ES-I3 (cell line): ENCODE measurements at regions not wholly inside any gene's neighbourhood (a gene's known extent, or its start where the extent isn't known, plus 50 kb on each side); places are given as distances from the start of the nearest gene placed in this dataset.
"Not testable (repeated sequence)": the region's sequence is repeated elsewhere in the genome, so short reads cannot be mapped to it uniquely, and the experiment has no call there.

ENCODE experiments used
- H3K36me3 ChIP-seq: 2 replicates; pipeline ENCODE4 v1.6.1; 2013; ENCODE audit warnings: mild to moderate bottlenecking, low read length, control low read depth, moderate library complexity; ENCODE audit not compliant: insufficient read depth
- H3K4me1 ChIP-seq: 2 replicates; pipeline ENCODE4 v1.6.1; 2013; ENCODE audit warnings: mild to moderate bottlenecking, control low read depth, low read length; ENCODE audit not compliant: insufficient read depth
- H3K9ac ChIP-seq: 2 replicates; pipeline ENCODE4 v1.6.1; 2013; ENCODE audit warnings: low read depth, mild to moderate bottlenecking, low read length, moderate library complexity
- H3K9me3 ChIP-seq: 2 replicates; pipeline ENCODE4 v1.6.1; 2013; ENCODE audit warnings: mild to moderate bottlenecking, low read length, moderate library complexity; ENCODE audit not compliant: control insufficient read depth, insufficient read depth

DNA sequence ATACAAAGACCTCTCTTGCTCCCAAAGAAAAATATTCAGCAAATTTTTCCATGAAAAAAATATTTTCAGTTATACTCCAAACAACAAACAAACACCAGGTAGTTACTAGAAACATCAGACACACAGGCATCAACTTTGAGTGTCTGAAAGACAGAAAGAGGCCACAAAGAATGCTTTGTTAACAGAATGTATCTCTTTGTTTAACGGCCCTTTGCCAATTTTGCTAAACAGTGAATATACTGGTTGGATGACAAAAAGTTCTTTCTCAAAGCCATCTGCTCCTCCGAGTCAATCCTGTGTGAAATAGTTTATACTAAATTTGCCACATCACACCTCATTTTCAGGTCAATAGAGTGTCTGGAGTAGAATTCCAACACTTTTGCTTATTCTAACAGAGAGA is 216.7 kb upstream of the PHF14 start:
- H3K9me3 ChIP-seq = peaks cover 21% of the 10 kb centered on the region
- no peak overlapping the region for H3K9ac ChIP-seq
- H3K36me3 ChIP-seq = no peaks in the 10 kb centered on the region
- H3K4me1 ChIP-seq = no peaks in the 10 kb centered on the region

DNA sequence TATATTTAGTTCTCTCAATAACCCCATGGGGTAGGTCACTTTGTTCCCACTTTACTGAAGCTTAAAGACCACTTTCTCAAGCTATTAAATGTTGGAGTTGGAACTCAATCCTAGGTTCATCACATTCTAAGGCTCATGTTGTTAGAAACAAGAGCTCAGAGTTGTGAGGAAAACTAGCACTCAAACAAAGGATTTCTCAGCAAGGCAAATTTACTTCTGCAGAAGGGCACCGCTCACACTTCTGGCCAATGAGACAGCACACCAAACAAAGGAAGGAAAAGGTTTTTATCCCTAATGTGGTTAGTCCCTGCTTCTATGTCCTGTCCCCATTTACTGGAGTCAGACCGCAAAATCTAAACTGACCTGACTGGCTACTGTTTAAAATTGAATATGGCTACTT is 214.6 kb upstream of the PHF14 start:
- no peak overlapping the region for H3K9ac ChIP-seq
- H3K9me3 ChIP-seq = peaks cover 21% of the 10 kb centered on the region
- no peaks in the 10 kb centered on the region for H3K4me1 ChIP-seq
- H3K36me3 ChIP-seq = no peaks in the 10 kb centered on the region

DNA sequence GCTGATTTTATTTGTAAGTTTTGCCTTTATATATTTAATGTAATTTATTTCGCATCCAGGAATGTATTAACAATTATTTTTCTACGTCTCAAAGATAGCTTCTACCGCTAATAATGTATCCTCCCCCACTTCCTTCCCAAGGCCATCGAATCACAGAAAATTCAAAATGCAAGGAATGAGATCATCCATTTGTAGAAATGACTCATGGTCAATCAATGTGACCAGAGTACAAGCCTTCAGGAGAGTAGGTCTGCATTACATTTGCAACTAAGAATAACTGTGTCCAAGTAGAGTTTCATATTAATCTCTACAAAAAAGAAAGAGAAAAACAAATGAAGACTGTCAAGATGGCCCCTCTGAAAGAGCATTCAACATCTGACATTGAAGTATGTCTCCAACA is 205.9 kb upstream of the PHF14 start:
- H3K9ac ChIP-seq = no peak overlapping the region
- H3K4me1 ChIP-seq = no peaks in the 10 kb centered on the region; the same call in 1 of the 2 replicates
- no peaks in the 10 kb centered on the region for H3K9me3 ChIP-seq
- no peaks in the 10 kb centered on the region for H3K36me3 ChIP-seq

DNA sequence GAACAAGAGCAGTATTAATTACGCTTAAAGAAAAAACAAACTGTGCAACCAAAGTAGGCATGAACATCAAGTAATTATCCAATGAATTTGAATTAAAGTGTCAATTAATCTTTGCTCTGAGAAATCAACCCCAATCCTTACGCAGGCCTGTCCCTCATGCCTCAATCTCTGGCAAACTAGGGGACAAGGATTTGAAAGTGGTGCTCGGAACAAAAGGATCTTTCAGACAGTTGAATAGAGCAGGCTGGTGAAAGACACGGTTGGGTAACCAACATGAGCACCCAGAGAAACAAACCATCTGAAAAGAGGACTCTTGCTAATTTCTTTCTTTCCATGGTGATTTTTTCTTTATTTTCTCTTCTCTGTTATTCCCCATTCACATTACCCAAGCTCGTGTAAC is 203.5 kb upstream of the PHF14 start:
- Histone ChIP-seq H3K36me3 (no peaks in the 10 kb centered on the region), H3K9me3 (no peaks in the 10 kb centered on the region), H3K9ac (no peak overlapping the region), H3K4me1 (no peaks in the 10 kb centered on the region; the same call in 1 of the 2 replicates)

DNA sequence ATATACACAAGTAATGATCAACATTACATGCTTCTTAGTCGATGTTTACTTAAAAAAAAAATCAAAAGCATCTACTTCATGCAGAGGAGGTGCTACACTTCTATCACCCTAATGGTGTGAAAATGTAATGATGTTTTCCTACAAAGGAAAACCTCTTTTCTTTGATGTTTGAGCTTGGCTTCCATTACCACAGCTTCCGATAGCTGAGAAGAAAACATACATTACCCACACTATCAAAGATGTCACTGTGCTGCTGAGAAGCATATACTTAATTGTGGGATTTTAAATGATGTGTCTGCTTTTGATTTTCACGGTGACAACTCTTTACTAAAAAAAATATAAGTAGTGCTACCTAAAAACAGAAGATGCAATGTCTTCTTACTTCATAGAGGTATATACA is 200.2 kb upstream of the PHF14 start:
- H3K9ac ChIP-seq = no peak overlapping the region
- H3K36me3 ChIP-seq = no peaks in the 10 kb centered on the region
- no peaks in the 10 kb centered on the region; the same call in 1 of the 2 replicates for H3K4me1 ChIP-seq
- no peaks in the 10 kb centered on the region for H3K9me3 ChIP-seq

DNA sequence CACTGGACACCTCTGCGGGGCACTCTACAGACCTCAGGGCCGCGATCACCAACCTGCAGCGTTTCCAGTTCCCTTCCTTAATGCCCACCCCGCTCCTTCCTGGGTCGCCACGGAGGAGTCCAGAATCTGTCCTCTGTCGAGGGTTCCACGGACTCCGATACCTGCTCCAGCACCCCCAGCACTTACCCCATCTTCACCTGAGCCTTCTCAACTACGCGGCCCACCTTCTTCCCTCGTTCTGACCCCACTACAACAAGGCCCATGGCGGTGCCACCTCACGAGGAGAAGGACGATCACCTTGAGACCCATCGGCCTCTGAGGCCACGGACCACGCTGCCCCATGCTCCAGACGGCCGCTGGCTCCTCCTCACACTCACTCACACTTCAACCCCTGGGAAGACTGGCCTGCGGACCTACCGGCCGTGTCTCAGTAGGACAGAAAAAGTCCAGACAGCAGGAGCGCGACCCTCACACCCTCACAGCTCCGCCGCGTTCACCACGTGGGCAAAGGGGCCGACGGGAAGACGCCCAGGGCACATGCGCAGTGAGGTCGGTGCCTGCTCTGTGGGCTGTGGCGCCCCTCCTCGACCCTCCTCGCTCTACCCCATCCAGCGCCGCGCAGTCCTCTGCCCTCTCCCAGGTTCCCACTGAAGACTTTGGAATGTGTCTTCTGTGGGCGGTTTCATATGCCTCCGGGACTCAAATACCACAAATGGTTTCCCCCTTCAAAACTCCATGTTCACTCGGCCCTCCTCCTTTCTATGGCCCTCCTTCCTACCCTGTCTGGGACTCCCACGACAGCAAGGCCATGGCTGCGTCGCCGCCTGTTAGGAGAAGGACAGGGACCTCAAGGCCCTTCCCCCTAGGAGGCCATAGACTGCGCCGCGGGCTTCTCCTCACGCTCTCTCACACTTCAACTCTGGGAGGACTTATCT is 193.9 kb upstream of the PHF14 start:
- no peaks in the 10 kb centered on the region; the same call in 1 of the 2 replicates for H3K4me1 ChIP-seq
- H3K9me3 ChIP-seq = no peaks in the 10 kb centered on the region
- no peaks in the 10 kb centered on the region for H3K36me3 ChIP-seq
- H3K9ac ChIP-seq = no peak overlapping the region

DNA sequence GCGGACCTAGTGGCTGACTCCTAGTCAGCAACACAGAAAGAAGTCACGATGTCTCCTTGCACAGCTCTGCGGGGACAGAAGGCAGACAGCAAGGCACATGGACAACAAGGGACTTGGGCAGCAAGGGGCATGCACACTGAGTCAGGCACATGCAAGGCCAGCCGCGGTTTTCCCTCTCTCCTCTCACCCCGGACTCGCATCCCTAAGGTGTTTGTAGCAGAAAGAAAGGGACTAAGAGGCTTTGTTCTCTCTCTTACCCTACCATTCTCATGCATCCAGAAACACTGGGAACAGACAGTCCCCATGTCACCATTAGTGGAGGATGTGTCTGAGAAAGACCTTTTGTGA is 193.3 kb upstream of the PHF14 start:
- H3K4me1 ChIP-seq = no peaks in the 10 kb centered on the region; the same call in 1 of the 2 replicates

DNA sequence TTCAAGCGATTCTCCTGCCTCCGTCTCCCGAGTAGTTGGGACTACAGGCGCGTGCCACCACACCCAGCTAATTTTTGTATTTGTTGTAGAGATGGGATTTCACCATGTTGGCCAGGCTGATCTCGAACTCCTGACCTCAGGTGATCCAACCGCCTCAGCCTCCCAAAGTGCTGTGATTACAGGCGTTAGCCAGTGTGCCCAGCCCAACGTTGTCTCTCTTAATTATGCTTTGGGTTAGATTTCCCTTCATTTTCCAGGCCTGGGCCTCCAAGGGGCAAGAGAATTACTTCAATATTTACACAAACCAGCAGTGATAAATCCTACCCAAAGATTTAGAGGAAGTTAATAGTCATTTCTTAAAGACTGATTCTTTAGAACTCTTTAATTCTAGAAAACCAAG is 186.7 kb upstream of the PHF14 start:
- H3K4me1 ChIP-seq, H3K36me3 ChIP-seq, H3K9me3 ChIP-seq, H3K9ac ChIP-seq: not testable (repeated sequence)

More for the DNA sequence above, 193.3 kb upstream of the PHF14 start:
- no peaks in the 10 kb centered on the region for H3K36me3 ChIP-seq
- no peaks in the 10 kb centered on the region for H3K9me3 ChIP-seq
- H3K9ac ChIP-seq = no peak overlapping the region

DNA sequence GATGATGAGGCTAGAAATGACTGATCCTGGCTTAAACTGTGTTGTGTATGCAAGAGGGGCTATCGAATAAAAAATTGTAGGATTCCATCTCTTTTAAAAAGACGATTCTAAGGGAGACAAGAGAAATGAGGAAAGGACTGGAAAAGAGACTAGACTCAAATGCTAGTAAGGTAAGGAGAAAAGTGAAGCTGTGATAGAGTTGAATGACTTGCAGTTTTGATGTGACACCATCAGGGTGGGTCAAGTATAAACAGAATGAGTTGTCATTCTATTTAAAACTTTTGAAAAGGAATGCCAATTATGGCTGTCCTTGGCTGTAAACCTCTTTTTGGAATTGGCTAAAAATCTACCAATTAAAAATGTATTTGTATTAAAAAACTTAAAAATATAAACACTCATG is 184.5 kb upstream of the PHF14 start:
- Histone ChIP-seq H3K36me3 (no peaks in the 10 kb centered on the region), H3K4me1 (no peaks in the 10 kb centered on the region), H3K9me3 (no peaks in the 10 kb centered on the region), H3K9ac (no peak overlapping the region)

DNA sequence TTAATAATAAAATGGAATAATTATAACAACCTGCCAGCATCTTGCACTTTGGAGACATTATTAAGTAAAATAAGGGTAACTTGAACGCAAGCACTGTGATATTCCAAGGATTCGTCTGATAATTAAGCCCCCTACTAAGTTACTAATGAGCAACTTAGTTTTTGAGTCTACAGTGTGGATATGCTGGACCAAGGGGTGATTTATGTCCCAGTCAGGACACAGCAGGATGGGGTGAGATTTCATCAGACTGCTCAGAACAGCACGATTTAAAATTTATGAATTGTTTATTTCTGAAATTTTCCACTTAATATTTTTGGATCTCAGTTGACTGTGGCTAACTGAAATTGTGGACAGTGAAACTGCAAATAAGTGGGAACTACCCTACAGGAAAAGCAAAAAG is 182.8 kb upstream of the PHF14 start:
- Histone ChIP-seq H3K36me3 (no peaks in the 10 kb centered on the region), H3K9me3 (no peaks in the 10 kb centered on the region), H3K4me1 (no peaks in the 10 kb centered on the region), H3K9ac (no peak overlapping the region)

DNA sequence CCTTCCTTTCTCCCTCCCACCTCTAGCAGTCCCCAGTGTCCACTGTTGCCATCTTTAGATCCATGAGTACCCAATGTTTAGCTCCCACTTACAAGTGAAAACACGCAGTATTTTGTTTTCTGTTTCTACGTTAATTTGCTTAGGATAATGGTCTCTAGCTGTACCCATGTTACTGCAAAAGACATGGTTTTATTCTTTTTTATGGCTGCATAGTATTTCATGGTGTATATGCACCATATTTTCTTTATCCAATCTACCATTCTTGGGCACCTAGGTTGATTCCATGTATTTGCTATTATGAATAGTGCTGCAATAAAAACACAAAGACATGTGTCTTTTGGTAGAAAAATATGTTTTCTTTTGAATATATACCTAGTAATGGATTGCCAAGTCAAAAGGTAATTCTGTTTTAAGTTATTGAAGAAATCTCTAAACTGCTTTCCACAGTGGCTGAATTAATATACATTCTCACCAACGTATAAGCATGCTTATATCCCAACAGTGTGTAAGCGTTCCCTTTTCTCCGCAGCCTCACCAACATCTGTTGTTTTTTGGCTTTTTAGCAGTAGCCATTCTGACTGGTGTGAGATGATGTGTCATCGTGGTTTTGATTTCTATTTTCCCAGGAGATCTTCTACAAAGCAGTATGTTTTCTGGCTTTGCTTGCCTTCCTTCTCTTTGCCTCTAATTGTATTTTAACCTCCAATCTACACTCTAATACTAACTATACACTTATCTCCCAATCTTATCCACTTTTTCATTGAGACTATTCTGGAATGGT is 179.5 kb upstream of the PHF14 start:
- Histone ChIP-seq H3K9ac (no peak overlapping the region), H3K36me3 (no peaks in the 10 kb centered on the region), H3K4me1 (no peaks in the 10 kb centered on the region), H3K9me3 (no peaks in the 10 kb centered on the region)

DNA sequence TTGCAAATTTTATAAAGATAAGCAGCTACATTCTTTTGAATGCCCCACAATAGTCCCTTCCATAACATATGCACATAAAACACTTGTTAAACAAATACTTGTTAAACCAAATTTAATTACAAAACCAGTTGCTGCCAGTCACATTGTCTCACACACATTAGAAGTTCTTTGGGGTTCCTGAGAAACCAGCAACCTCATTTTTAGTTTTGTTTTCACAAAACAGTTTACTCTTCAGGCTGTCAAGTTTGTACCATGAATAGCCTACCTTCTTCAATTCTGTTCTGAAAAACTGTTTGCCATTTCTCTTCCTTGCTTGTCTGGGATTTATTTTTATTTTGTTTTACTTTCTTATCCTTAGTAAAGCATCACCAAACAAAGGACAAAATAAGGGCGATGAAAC is 176.5 kb upstream of the PHF14 start:
- H3K9me3 ChIP-seq = no peaks in the 10 kb centered on the region
- no peaks in the 10 kb centered on the region for H3K36me3 ChIP-seq
- H3K4me1 ChIP-seq = no peaks in the 10 kb centered on the region
- H3K9ac ChIP-seq = no peak overlapping the region

DNA sequence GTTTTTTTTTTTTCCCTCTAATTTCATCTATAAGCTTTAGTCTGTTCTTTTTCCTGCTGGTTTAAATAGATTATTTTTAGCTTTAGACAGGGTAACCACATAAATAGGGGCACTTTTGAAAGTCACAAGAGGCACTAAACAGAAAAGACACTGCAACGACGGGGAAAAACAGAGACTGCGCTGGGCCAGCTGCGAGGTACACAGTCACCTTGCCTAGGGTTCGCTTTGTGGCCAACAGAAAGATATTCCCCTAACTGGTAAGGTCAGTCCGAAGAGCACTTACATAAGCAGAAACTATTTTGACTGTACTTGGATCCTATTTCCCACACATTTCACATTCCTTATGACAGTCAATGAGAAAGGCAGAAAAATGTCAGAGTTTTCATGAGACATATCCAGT is 175.6 kb upstream of the PHF14 start:
- H3K9me3 ChIP-seq = no peaks in the 10 kb centered on the region
- no peaks in the 10 kb centered on the region for H3K36me3 ChIP-seq
- no peak overlapping the region for H3K9ac ChIP-seq
- peaks cover 6% of the 10 kb centered on the region; the same call in 1 of the 2 replicates for H3K4me1 ChIP-seq

DNA sequence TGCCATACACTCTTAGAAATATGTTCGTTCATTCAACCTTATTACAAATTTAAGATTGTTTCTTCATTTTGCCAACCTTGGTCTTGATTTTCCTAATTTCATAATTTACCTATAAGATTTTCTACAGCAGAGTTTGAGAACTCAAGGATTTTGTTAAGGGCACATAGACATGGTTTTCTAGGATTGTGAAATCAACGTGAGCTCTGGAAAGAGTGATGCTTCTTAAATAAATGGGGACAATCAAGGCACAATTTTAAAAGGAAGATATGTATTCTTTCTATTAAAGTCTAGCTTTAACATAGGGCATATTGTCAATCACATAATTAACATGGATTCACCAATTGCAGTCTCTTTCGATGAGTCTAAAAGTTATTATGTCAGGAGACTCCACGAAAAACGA is 174.2 kb upstream of the PHF14 start:
- H3K9me3 ChIP-seq = no peaks in the 10 kb centered on the region
- peaks cover 6% of the 10 kb centered on the region; the same call in 1 of the 2 replicates for H3K4me1 ChIP-seq
- H3K36me3 ChIP-seq = no peaks in the 10 kb centered on the region
- no peak overlapping the region for H3K9ac ChIP-seq

DNA sequence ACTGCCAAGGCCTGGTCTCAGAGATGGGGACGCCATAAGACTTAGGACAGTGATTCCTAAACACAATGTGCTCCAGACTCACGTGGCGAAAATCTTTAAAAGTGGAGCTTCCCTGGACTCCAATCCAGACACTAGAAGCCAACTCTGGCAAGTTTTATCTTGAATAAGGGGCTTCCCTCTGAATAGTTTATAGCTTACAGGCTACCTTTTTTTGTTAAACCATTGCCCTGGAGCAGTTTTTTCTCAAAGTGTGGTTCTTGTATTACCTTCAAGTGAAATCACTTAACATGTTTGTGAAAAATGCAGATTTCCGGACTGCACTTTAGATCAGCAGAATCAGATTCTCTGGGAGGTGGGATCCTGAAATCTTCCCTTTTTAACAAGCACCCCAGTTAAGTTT is 171.7 kb upstream of the PHF14 start:
- no peaks in the 10 kb centered on the region for H3K9me3 ChIP-seq
- H3K4me1 ChIP-seq = peaks cover 6% of the 10 kb centered on the region; the same call in 1 of the 2 replicates
- H3K36me3 ChIP-seq = no peaks in the 10 kb centered on the region
- no peak overlapping the region for H3K9ac ChIP-seq
